Testis (tissue), 2 donors: ENCODE measurements at regions not wholly inside any gene's neighbourhood (a gene's known extent, or its start where the extent isn't known, plus 50 kb on each side); places are given as distances from the start of the nearest gene placed in this dataset.

Experiments used
- POLR2A ChIP-seq: fragments of 450-650 bp; IDR thresholded peaks from one replicate; pipeline ENCODE4 v1.6.1; 2017; ENCODE audit warnings: antibody characterized with exemption, mild to moderate bottlenecking, moderate library complexity
- TF ChIP-seq, protein P1 (sequence below), 3 experiments: fragments of 450-650 bp in 2 of 3; fragments of 200-600 bp in 1 of 3; sonication (generic) in 1 of 3; IDR thresholded peaks; one replicate each; pipeline ENCODE4 v1.5.1; 2016 to 2019; ENCODE audit warnings: antibody characterized with exemption in 3 of 3, mild to moderate bottlenecking in 2 of 3, moderate library complexity in 1 of 3

DNA sequence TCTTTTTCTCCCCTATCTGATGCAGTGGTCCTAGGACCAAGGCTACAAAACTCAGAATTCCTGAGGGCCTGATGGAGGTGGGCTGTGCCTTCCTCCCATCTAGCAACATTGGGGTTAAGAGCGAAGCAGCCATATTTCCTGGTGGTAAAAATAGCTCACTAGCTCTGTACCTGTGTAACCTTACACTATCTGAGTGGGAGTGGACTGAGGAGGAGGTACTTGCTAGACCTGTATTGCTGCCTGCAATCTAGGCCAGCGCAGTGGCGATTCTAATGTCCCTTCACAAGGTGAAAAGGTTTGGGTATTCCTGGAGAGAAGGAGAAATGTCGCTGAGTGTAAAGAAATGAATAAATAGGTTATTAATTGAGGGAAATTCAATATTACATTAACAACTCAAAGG, 80.2 kb upstream of the LIFR start:
- TF ChIP-seq, protein P1, sequence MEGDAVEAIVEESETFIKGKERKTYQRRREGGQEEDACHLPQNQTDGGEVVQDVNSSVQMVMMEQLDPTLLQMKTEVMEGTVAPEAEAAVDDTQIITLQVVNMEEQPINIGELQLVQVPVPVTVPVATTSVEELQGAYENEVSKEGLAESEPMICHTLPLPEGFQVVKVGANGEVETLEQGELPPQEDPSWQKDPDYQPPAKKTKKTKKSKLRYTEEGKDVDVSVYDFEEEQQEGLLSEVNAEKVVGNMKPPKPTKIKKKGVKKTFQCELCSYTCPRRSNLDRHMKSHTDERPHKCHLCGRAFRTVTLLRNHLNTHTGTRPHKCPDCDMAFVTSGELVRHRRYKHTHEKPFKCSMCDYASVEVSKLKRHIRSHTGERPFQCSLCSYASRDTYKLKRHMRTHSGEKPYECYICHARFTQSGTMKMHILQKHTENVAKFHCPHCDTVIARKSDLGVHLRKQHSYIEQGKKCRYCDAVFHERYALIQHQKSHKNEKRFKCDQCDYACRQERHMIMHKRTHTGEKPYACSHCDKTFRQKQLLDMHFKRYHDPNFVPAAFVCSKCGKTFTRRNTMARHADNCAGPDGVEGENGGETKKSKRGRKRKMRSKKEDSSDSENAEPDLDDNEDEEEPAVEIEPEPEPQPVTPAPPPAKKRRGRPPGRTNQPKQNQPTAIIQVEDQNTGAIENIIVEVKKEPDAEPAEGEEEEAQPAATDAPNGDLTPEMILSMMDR (IDR thresholded peaks at IDR 0.05): no peak
- TF ChIP-seq POLR2A: no peak
